IMR-90 (cell line): ENCODE measurements at regions not wholly inside any gene's neighbourhood (a gene's known extent, or its start where the extent isn't known, plus 50 kb on each side); places are given as distances from the start of the nearest gene placed in this dataset.

ENCODE experiments used
- ATAC-seq: fragments of 200-7000 bp; cut with Tn5 transposase; 2 replicates; pipeline ENCODE4 v1.9.1; 2020; ENCODE audit warnings: low read depth, mild to moderate bottlenecking, moderate library complexity
- BruUV-seq: library from RNA; stranded (reverse); fragments of 400-500 nt; replicated peaks from 2 replicates; lab custom pipeline; 2021; lab: Mats Ljungman, UMichigan
- CTCF ChIA-PET: fragments of 300-600 bp; formaldehyde crosslinking; extraction: SDS; loops from one replicate; lab custom pipeline; 2021; ENCODE audit warnings: antibody characterized with exemption; lab: Yijun Ruan, JAX
- POLR2A ChIA-PET: fragments of 300-600 bp; sonication (Branson Sonifier 250); formaldehyde crosslinking; loops from one replicate; lab custom pipeline; 2022; ENCODE audit warnings: antibody characterized with exemption; ENCODE audit not compliant: unreplicated experiment; lab: Charles Lee
- DNase-seq: peaks from one replicate; pipeline ENCODE4 v3.0.0; 2013
- H2AFZ ChIP-seq: replicated peaks from 2 replicates; pipeline ENCODE3; 2013; ENCODE audit warnings: low read length, mild to moderate bottlenecking; ENCODE audit not compliant: poor library complexity
- H2AK5ac ChIP-seq: 2 replicates; pipeline ENCODE4 v1.6.1; 2013; ENCODE audit warnings: low read depth, low read length, inconsistent platforms
- H2AK9ac ChIP-seq: replicated peaks from 2 replicates; pipeline ENCODE3; 2013; ENCODE audit warnings: mild to moderate bottlenecking, low read depth, low read length, moderate library complexity; ENCODE audit not compliant: poor library complexity
- H2BK120ac ChIP-seq: 2 replicates; pipeline ENCODE4 v1.6.1; 2013; ENCODE audit warnings: low read depth, low read length, inconsistent platforms
- H2BK15ac ChIP-seq: 3 replicates; pipeline ENCODE4 v1.6.1; 2013; ENCODE audit warnings: low read depth, low read length, inconsistent platforms
- H2BK20ac ChIP-seq: 2 replicates; pipeline ENCODE4 v1.6.1; 2013; ENCODE audit warnings: low read depth, mild to moderate bottlenecking, inconsistent platforms, low read length, moderate library complexity
- H2BK5ac ChIP-seq: 2 replicates; pipeline ENCODE4 v1.6.1; 2013; ENCODE audit warnings: mild to moderate bottlenecking, low read depth, low read length, inconsistent platforms; ENCODE audit not compliant: poor library complexity, severe bottlenecking
- H3K14ac ChIP-seq: replicated peaks from 2 replicates; pipeline ENCODE4 v1.6.1; 2013; ENCODE audit warnings: low read depth, low read length, inconsistent platforms
- H3K18ac ChIP-seq: 2 replicates; pipeline ENCODE4 v1.6.1; 2013; ENCODE audit warnings: low read depth, low read length, control low read depth
- H3K23ac ChIP-seq: 2 replicates; pipeline ENCODE4 v1.6.1; 2013; ENCODE audit warnings: low read depth, low read length, inconsistent platforms
- H3K27ac ChIP-seq: 2 replicates; pipeline ENCODE4 v1.5.1; 2013; ENCODE audit warnings: mild to moderate bottlenecking, control low read depth, low read length; ENCODE audit not compliant: insufficient read depth
- H3K27me3 ChIP-seq: 2 replicates; pipeline ENCODE4 v1.6.1; 2013; ENCODE audit warnings: low read length; ENCODE audit not compliant: control insufficient read depth, insufficient read depth
- H3K36me3 ChIP-seq: 2 replicates; pipeline ENCODE4 v1.6.1; 2013; ENCODE audit warnings: low read length, mixed read lengths; ENCODE audit not compliant: control insufficient read depth, insufficient read depth
- H3K4ac ChIP-seq: 2 replicates; pipeline ENCODE4 v1.6.1; 2013; ENCODE audit warnings: low read depth, low read length, inconsistent platforms
- H3K4me1 ChIP-seq: 2 replicates; pipeline ENCODE4 v1.6.1; 2013; ENCODE audit warnings: low read length, mixed read lengths; ENCODE audit not compliant: control insufficient read depth, insufficient read depth
- H3K4me2 ChIP-seq: 2 replicates; pipeline ENCODE4 v1.6.1; 2013; ENCODE audit warnings: low read depth, mild to moderate bottlenecking, control low read depth, low read length, moderate library complexity
- H3K4me3 ChIP-seq: 2 replicates; pipeline ENCODE4 v1.5.1; 2013; ENCODE audit warnings: low read depth, mild to moderate bottlenecking, control low read depth, low read length, moderate library complexity; ENCODE audit not compliant: insufficient read depth
- H3K56ac ChIP-seq: 2 replicates; pipeline ENCODE4 v1.6.1; 2013; ENCODE audit warnings: low read length, inconsistent platforms; ENCODE audit not compliant: insufficient read depth; ENCODE audit errors: extremely low read depth
- H3K79me1 ChIP-seq, 2 experiments: 2 replicates each; pipeline ENCODE4 v1.6.1; 2013; ENCODE audit warnings: low read length in 2 of 2, inconsistent platforms in 1 of 2, low read depth in 1 of 2
- H3K9ac ChIP-seq: 2 replicates; pipeline ENCODE4 v1.6.1; 2013; ENCODE audit warnings: low read depth, low read length, control low read depth
- H3K9me1 ChIP-seq: 2 replicates; pipeline ENCODE4 v1.6.1; 2013; ENCODE audit warnings: low read length, inconsistent platforms; ENCODE audit not compliant: insufficient read depth
- H3K9me3 ChIP-seq: 2 replicates; pipeline ENCODE4 v1.6.1; 2013; ENCODE audit warnings: low read length; ENCODE audit not compliant: control insufficient read depth, insufficient read depth
- H4K20me1 ChIP-seq: 2 replicates; pipeline ENCODE4 v1.6.1; 2013; ENCODE audit warnings: low read length, inconsistent platforms; ENCODE audit not compliant: insufficient read depth
- H4K5ac ChIP-seq: 2 replicates; pipeline ENCODE4 v1.6.1; 2013; ENCODE audit warnings: mild to moderate bottlenecking, low read depth, low read length, control low read depth
- H4K8ac ChIP-seq, 2 experiments: 2 replicates each; pipeline ENCODE4 v1.6.1; 2013; ENCODE audit warnings: low read depth in 2 of 2, low read length in 2 of 2, control low read depth in 1 of 2, inconsistent platforms in 1 of 2
- H4K91ac ChIP-seq: 2 replicates; pipeline ENCODE4 v1.6.1; 2013; ENCODE audit warnings: low read depth, low read length, inconsistent platforms; ENCODE audit not compliant: insufficient read depth
- MAFK ChIP-seq: IDR thresholded peaks from 2 replicates; pipeline ENCODE4 v1.6.1; 2012; ENCODE audit warnings: low read depth, low read length, improper control_type of control experiment
- USF2 ChIP-seq: fragments of 150-350 bp; IDR thresholded peaks from 2 replicates; pipeline ENCODE4 v1.6.1; 2017; ENCODE audit warnings: mild to moderate bottlenecking, antibody characterized with exemption, low read length, low read depth
- WGBS, 2 experiments: methylation state at CpG; one replicate each; pipeline versions ENCODE4 v1.1.5 to v1.1.7; 2013; ENCODE audit warnings: missing lambda C conversion rate in 2 of 2; ENCODE audit not compliant: insufficient read length in 1 of 2; ENCODE audit errors: extremely low coverage in 2 of 2; 5-methylcytosine and 5-hydroxymethylcytosine counted together
- dilution Hi-C: fragments of 300-500 bp; cut with HindIII; formaldehyde crosslinking; loops from one replicate; pipeline ENCODE4 v1.14.3; 2018; ENCODE audit warnings: low sequenced_read_pairs; ENCODE audit not compliant: unreplicated experiment
- in situ Hi-C: fragments of 300-500 bp; cut with MboI; formaldehyde crosslinking; loops from 3 replicates; pipeline ENCODE4 v1.14.3; 2019; ENCODE audit warnings: low sequenced_read_pairs, inconsistent platforms, mixed read lengths
- intact Hi-C: fragments of 100-400 bp; cut with micrococcal nuclease; formaldehyde crosslinking; loops from 2 replicates; pipeline ENCODE4 v1.10.0; 2022

GRCh38 chrX:35374116-35374515 is 424.0 kb upstream of the MAGEB16 start:
- Histone ChIP-seq H3K56ac (no peak overlapping the region), H3K23ac (no peak overlapping the region), H3K9me1 (no peaks in the 10 kb centered on the region), H2BK20ac (no peak overlapping the region), H3K27me3 (no peaks in the 10 kb centered on the region), H4K91ac (no peak overlapping the region), H3K4me1 (no peaks in the 10 kb centered on the region), H4K5ac (no peak overlapping the region), H2AK9ac (no peak overlapping the region), H4K20me1 (no peaks in the 10 kb centered on the region), H2BK15ac (no peak overlapping the region), H2AFZ (no peak overlapping the region), H3K4ac (no peak overlapping the region), H2AK5ac (no peak overlapping the region), H3K4me3 (no peak overlapping the region), H3K79me1 (no peaks in the 10 kb centered on the region), H3K14ac (no peak overlapping the region), H3K9ac (no peak overlapping the region), H3K9me3 (no peaks in the 10 kb centered on the region), H4K8ac (no peak overlapping the region), H2BK5ac (no peak overlapping the region), H3K4me2 (no peak overlapping the region), H3K27ac (no peak overlapping the region), H3K18ac (no peak overlapping the region), H3K36me3 (no peaks in the 10 kb centered on the region), H2BK120ac (no peak overlapping the region)
- no TSS peak for BruUV-seq
- ATAC-seq (no peak), DNase-seq (no peak)
- TF ChIP-seq USF2 (no peak), MAFK (peak; percentile 59; the same call in 1 of the 2 replicates)
- ChIA-PET POLR2A (no interaction called here), CTCF (no interaction called here)
- no CpG with 5 or more reads among the region's 1 CpG for WGBS, 2 experiments
- dilution Hi-C loops = no loop called here
- in situ Hi-C loops = no loop called here
- intact Hi-C loops = no loop called here
